ENCODE measurements at regions not wholly inside any gene's neighbourhood (a gene's known extent, or its start where the extent isn't known, plus 50 kb on each side); places are given as distances from the start of the nearest gene placed in this dataset.

GRCh38 chr14:89036371-89036770, 211.9 kb downstream of the TTC8 start:
- DNase-seq (ENCODE audit: low spot score) (no peak), ATAC-seq (no peak)
- Mint-ChIP-seq H3K27me3 (peaks cover 36 to 52% of the 10 kb centered on the region in 2 donors), H3K27ac (no peak overlapping the region), H3K9me3 (no peaks in the 10 kb centered on the region), H3K36me3 (peaks cover 2% of the 10 kb centered on the region), H3K4me1 (ENCODE audit: low read depth in 2 of 2) (peaks cover 6 to 7% of the 10 kb centered on the region in 2 donors), H3K4me3 (no peak overlapping the region)

- H3K4me3 Mint-ChIP-seq = no peak overlapping the region
- no peak overlapping the region for H3K27ac Mint-ChIP-seq
- H3K4me1 Mint-ChIP-seq (ENCODE audit: low read depth in 2 of 2) = peaks cover 6 to 8% of the 10 kb centered on the region in 2 donors
- DNase-seq (ENCODE audit: low spot score) (no peak), ATAC-seq (no peak)
- H3K27me3 Mint-ChIP-seq = peaks cover 38 to 57% of the 10 kb centered on the region in 2 donors
- peaks cover 4% of the 10 kb centered on the region for H3K36me3 Mint-ChIP-seq
- H3K9me3 Mint-ChIP-seq = no peaks in the 10 kb centered on the region
Observed at GRCh38 chr14:89037065-89037464, 212.6 kb downstream of the TTC8 start.

GRCh38 chr14:89040080-89040459, 215.6 kb downstream of the TTC8 start:
- H3K4me1 Mint-ChIP-seq (ENCODE audit: low read depth in 2 of 2) = peaks cover 6 to 8% of the 10 kb centered on the region in 2 donors

GRCh38 chr14:89040460-89041256, 216.2 kb downstream of the TTC8 start:
- peak; percentile 72 to 81 for ATAC-seq
- H3K4me1 Mint-ChIP-seq (ENCODE audit: low read depth in 2 of 2) = peaks cover 6 to 8% of the 10 kb centered on the region in 2 donors
- no peaks in the 10 kb centered on the region for H3K9me3 Mint-ChIP-seq
- DNase-seq (ENCODE audit: low spot score) = peak; percentile 80
- H3K4me3 Mint-ChIP-seq = peak overlapping the region; percentile 62
- peaks cover 4% of the 10 kb centered on the region for H3K36me3 Mint-ChIP-seq
- H3K27me3 Mint-ChIP-seq = peaks cover 37 to 63% of the 10 kb centered on the region in 2 donors
- H3K27ac Mint-ChIP-seq = no peak overlapping the region

More at GRCh38 chr14:89040080-89040459, 215.6 kb downstream of the TTC8 start:
- peaks cover 4% of the 10 kb centered on the region for H3K36me3 Mint-ChIP-seq
- no peak for ATAC-seq
- DNase-seq (ENCODE audit: low spot score) = no peak
- H3K27me3 Mint-ChIP-seq = peaks cover 38 to 65% of the 10 kb centered on the region in 2 donors
- no peak overlapping the region for H3K4me3 Mint-ChIP-seq
- no peak overlapping the region for H3K27ac Mint-ChIP-seq
- no peaks in the 10 kb centered on the region for H3K9me3 Mint-ChIP-seq

DNA sequence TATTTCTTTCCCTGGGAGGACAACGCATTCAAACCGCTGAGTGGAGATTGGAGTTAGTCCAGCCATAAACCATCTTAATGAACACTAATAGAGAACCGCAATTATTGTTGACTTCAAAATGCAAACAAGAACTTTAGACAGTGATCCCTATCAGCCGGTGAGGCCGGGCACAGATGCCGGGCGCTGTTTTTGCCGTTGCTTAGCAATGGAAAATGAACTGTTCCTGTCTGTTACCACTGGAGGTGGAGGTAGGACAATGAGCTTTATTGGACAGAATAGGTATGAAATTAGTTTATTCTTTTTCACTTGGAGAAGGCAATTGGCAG, 216.8 kb downstream of the TTC8 start:
- Mint-ChIP-seq H3K36me3 (peaks cover 4% of the 10 kb centered on the region), H3K4me3 (no peak overlapping the region), H3K9me3 (no peaks in the 10 kb centered on the region), H3K27me3 (peaks cover 41 to 68% of the 10 kb centered on the region in 2 donors), H3K4me1 (ENCODE audit: low read depth in 2 of 2) (peaks cover 6 to 8% of the 10 kb centered on the region in 2 donors), H3K27ac (no peak overlapping the region)
- ATAC-seq = no peak
- DNase-seq (ENCODE audit: low spot score) = no peak

DNA sequence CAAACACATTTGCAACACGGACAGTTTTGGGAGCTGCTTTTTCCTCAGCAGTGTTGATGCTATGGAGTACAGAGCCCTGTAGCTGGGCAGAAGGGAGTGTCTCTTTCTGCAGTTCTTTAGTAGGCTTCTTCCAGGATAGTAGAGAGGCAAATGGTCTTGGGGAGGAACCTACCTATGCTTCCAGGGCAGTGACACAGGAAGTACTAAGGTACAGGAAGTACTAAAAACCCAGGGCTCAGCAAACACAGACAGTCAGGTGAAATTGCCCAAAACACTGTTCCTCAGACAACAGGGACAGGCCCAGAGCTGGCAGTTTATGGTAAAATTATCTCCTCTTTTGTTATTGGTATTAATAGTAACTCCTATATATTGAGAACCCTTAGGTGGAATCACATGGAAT, 217.6 kb downstream of the TTC8 start:
- no peak for ATAC-seq
- no peak overlapping the region for H3K27ac Mint-ChIP-seq
- H3K36me3 Mint-ChIP-seq = peaks cover 4% of the 10 kb centered on the region

GRCh38 chr14:89053303-89053702, 228.9 kb downstream of the TTC8 start:
- peaks cover 0 to 9% of the 10 kb centered on the region in 2 donors for H3K4me1 Mint-ChIP-seq (ENCODE audit: low read depth in 2 of 2)
- no peak for ATAC-seq
- DNase-seq (ENCODE audit: low spot score) = no peak
- no peaks in the 10 kb centered on the region for H3K9me3 Mint-ChIP-seq
- H3K27ac Mint-ChIP-seq = no peak overlapping the region
- H3K27me3 Mint-ChIP-seq = peaks cover 42 to 50% of the 10 kb centered on the region in 2 donors
- H3K36me3 Mint-ChIP-seq = peaks cover 5% of the 10 kb centered on the region
- no peak overlapping the region for H3K4me3 Mint-ChIP-seq

More for the DNA sequence above, 217.6 kb downstream of the TTC8 start:
- DNase-seq (ENCODE audit: low spot score) = no peak
- Mint-ChIP-seq H3K27me3 (peaks cover 43 to 70% of the 10 kb centered on the region in 2 donors), H3K4me3 (no peak overlapping the region), H3K4me1 (ENCODE audit: low read depth in 2 of 2) (peaks cover 6 to 8% of the 10 kb centered on the region in 2 donors), H3K9me3 (no peaks in the 10 kb centered on the region)

- Mint-ChIP-seq H3K4me3 (no peak overlapping the region), H3K4me1 (ENCODE audit: low read depth in 2 of 2) (peaks cover 0 to 9% of the 10 kb centered on the region in 2 donors), H3K27ac (no peak overlapping the region), H3K36me3 (peaks cover 4% of the 10 kb centered on the region), H3K27me3 (peaks cover 42 to 54% of the 10 kb centered on the region in 2 donors), H3K9me3 (no peaks in the 10 kb centered on the region)
- no peak for DNase-seq (ENCODE audit: low spot score)
- peak in 1 of 2 donors; percentile 51 for ATAC-seq
Observed at GRCh38 chr14:89056394-89056793, 231.9 kb downstream of the TTC8 start.

DNA sequence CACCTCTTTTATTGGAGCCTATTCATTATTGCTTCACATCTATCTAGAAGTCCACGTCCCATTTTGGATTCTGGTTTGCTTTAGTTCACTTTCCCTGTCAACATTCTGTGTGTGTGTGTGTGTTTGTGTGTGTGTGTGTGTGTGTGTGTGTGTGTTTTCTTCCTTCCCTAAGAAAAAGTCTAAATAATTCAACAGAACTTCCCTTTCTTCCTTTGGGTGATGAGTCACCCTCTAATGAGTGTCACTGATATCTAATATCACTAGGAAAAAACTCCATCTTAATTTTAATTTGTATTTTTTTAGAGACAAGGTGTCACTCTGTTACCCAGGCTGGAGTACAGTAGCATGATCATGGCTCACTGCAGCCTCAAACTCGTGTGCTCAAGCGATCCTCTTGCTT, 234.2 kb downstream of the TTC8 start:
- Mint-ChIP-seq H3K36me3 (peaks cover 4% of the 10 kb centered on the region), H3K27me3 (peaks cover 42 to 62% of the 10 kb centered on the region in 2 donors), H3K4me1 (ENCODE audit: low read depth in 2 of 2) (peaks cover 0 to 9% of the 10 kb centered on the region in 2 donors), H3K4me3 (no peak overlapping the region), H3K27ac (peak overlapping the region in 1 of 2 donors; percentile 18), H3K9me3 (no peaks in the 10 kb centered on the region)
- DNase-seq (ENCODE audit: low spot score) (no peak), ATAC-seq (no peak)

GRCh38 chr14:89060191-89060590, 235.7 kb downstream of the TTC8 start:
- no peaks in the 10 kb centered on the region for H3K9me3 Mint-ChIP-seq
- H3K27ac Mint-ChIP-seq = no peak overlapping the region
- peaks cover 43 to 63% of the 10 kb centered on the region in 2 donors for H3K27me3 Mint-ChIP-seq
- no peak for ATAC-seq
- DNase-seq (ENCODE audit: low spot score) = no peak
- H3K4me1 Mint-ChIP-seq (ENCODE audit: low read depth in 2 of 2) = peaks cover 0 to 4% of the 10 kb centered on the region in 2 donors
- H3K4me3 Mint-ChIP-seq = no peak overlapping the region
- peaks cover 4% of the 10 kb centered on the region for H3K36me3 Mint-ChIP-seq

GRCh38 chr14:89061696-89062095, 237.2 kb downstream of the TTC8 start:
- Mint-ChIP-seq H3K9me3 (no peaks in the 10 kb centered on the region), H3K36me3 (peaks cover 4% of the 10 kb centered on the region), H3K4me1 (ENCODE audit: low read depth in 2 of 2) (peaks cover 3 to 4% of the 10 kb centered on the region in 2 donors), H3K27me3 (peaks cover 44 to 68% of the 10 kb centered on the region in 2 donors), H3K4me3 (no peak overlapping the region), H3K27ac (no peak overlapping the region)
- no peak for ATAC-seq
- no peak for DNase-seq (ENCODE audit: low spot score)

DNA sequence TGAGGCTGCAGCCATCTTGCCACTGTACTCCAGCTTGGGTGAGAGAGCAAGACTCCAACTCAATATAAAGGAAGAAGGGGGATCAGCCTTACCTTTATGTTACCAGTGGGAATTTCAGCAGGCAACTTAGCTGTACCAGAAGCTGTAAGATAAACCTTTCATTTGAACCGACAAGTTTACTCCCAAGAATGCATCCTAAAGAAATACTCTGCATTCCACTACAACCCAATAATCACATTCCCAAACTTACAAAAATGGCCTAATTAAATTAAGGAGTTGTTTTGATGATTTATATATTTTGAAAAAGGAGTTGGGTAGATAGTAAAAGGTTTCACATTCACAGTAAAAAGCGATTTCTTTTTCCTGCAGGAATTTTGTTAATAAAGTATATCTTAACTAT, 241.4 kb downstream of the TTC8 start:
- no peak for DNase-seq (ENCODE audit: low spot score)
- Mint-ChIP-seq H3K4me3 (no peak overlapping the region), H3K9me3 (no peaks in the 10 kb centered on the region), H3K27ac (no peak overlapping the region), H3K4me1 (ENCODE audit: low read depth in 2 of 2) (peaks cover 17 to 19% of the 10 kb centered on the region in 2 donors), H3K27me3 (peaks cover 39 to 57% of the 10 kb centered on the region in 2 donors), H3K36me3 (peaks cover 4% of the 10 kb centered on the region)
- no peak for ATAC-seq

GRCh38 chr14:89067293-89067972, 243.0 kb downstream of the TTC8 start:
- H3K27me3 Mint-ChIP-seq = peaks cover 48 to 62% of the 10 kb centered on the region in 2 donors
- DNase-seq (ENCODE audit: low spot score) (no peak), ATAC-seq (peak; percentile 77 to 85)

More at GRCh38 chr14:89067293-89067972, 243.0 kb downstream of the TTC8 start:
- Mint-ChIP-seq H3K4me1 (ENCODE audit: low read depth in 2 of 2) (peaks cover 17 to 19% of the 10 kb centered on the region in 2 donors), H3K27ac (peak overlapping the region in 1 of 2 donors; percentile 32), H3K9me3 (no peaks in the 10 kb centered on the region), H3K36me3 (peaks cover 4% of the 10 kb centered on the region), H3K4me3 (peak overlapping the region; percentile 32)

Data from natural killer cell treated with Interleukin-12 subunit alpha and Interleukin-12 subunit beta and Interleukin-15 and Interleukin-18, amount 100 ng/mL, for 72 hours (primary cell).